Fibroblast of lung (primary cell): ENCODE measurements at regions not wholly inside any gene's neighbourhood (a gene's known extent, or its start where the extent isn't known, plus 50 kb on each side); places are given as distances from the start of the nearest gene placed in this dataset.

Experiments
- EZH2 ChIP-seq: IDR thresholded peaks from 2 replicates; pipeline ENCODE4 v1.5.1; 2012; ENCODE audit warnings: low read length, control low read depth, mild to moderate bottlenecking; ENCODE audit errors: missing control alignments
- TF ChIP-seq, protein P1 (sequence below), 2 donors: IDR thresholded peaks in 1 of 2; conservative IDR thresholded peaks in 1 of 2; 1 replicate in 1 of 2; 2 replicates in 1 of 2; pipeline ENCODE4 v1.5.1; 2011 to 2012; ENCODE audit warnings: low read length in 2 of 2, control low read depth in 1 of 2, inconsistent platforms in 1 of 2, low read depth in 1 of 2, mild to moderate bottlenecking in 1 of 2

- TF ChIP-seq, protein P1, sequence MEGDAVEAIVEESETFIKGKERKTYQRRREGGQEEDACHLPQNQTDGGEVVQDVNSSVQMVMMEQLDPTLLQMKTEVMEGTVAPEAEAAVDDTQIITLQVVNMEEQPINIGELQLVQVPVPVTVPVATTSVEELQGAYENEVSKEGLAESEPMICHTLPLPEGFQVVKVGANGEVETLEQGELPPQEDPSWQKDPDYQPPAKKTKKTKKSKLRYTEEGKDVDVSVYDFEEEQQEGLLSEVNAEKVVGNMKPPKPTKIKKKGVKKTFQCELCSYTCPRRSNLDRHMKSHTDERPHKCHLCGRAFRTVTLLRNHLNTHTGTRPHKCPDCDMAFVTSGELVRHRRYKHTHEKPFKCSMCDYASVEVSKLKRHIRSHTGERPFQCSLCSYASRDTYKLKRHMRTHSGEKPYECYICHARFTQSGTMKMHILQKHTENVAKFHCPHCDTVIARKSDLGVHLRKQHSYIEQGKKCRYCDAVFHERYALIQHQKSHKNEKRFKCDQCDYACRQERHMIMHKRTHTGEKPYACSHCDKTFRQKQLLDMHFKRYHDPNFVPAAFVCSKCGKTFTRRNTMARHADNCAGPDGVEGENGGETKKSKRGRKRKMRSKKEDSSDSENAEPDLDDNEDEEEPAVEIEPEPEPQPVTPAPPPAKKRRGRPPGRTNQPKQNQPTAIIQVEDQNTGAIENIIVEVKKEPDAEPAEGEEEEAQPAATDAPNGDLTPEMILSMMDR (conservative IDR thresholded peaks at IDR 0.05 in 1 of 2, IDR thresholded peaks at IDR 0.05 in 1 of 2; ENCODE audit: low read depth in 1 of 2, low read length in 2 of 2), result no peak
- no peak for TF ChIP-seq EZH2
Measured at GRCh38 chr22:48844056-48844675, 983.5 kb downstream of the BRD1 start.
